SU-DHL-6 (cell line): ENCODE measurements at regions not wholly inside any gene's neighbourhood (a gene's known extent, or its start where the extent isn't known, plus 50 kb on each side); places are given as distances from the start of the nearest gene placed in this dataset.
"Not testable (repeated sequence)": the region's sequence is repeated elsewhere in the genome, so short reads cannot be mapped to it uniquely, and the experiment has no call there.

ENCODE experiments used
- H2AFZ ChIP-seq: fragments of 200-600 bp; sonication (generic); 2 replicates; pipeline ENCODE4 v1.6.1; 2014; ENCODE audit warnings: low read depth, mild to moderate bottlenecking, moderate library complexity, mixed read lengths, antibody characterized with exemption, low read length; ENCODE audit not compliant: severe bottlenecking
- H3F3A ChIP-seq: fragments of 200-600 bp; shearing (Covaris generic); 2 replicates; pipeline ENCODE4 v1.6.0; 2016; ENCODE audit warnings: antibody characterized with exemption, mild to moderate bottlenecking; ENCODE audit not compliant: insufficient read depth
- H3K27ac ChIP-seq: fragments of 200-600 bp; sonication (generic); 2 replicates; pipeline ENCODE4 v1.5.1; 2016; ENCODE audit warnings: low read depth, mild to moderate bottlenecking, low read length, moderate library complexity, mixed read lengths
- H3K27me3 ChIP-seq: fragments of 200-600 bp; sonication (generic), shearing (Covaris generic); 2 replicates; pipeline ENCODE4 v1.6.0; 2014; ENCODE audit warnings: mild to moderate bottlenecking, low read length
- H3K36me3 ChIP-seq: fragments of 200-600 bp; sonication (generic); 2 replicates; pipeline ENCODE4 v1.6.1; 2014; ENCODE audit warnings: mild to moderate bottlenecking, low read length, mixed read lengths
- H3K4me2 ChIP-seq: fragments of 300-600, 200-600 bp; shearing (Covaris generic), sonication (generic); 2 replicates; pipeline ENCODE4 v1.6.0; 2014; ENCODE audit warnings: low read length, low read depth, mild to moderate bottlenecking; ENCODE audit not compliant: poor library complexity, severe bottlenecking
- H3K4me3 ChIP-seq: fragments of 200-600 bp; sonication (generic); 2 replicates; pipeline ENCODE4 v1.5.1; 2014; ENCODE audit warnings: antibody characterized with exemption, low read length, mild to moderate bottlenecking, mixed read lengths; ENCODE audit not compliant: insufficient read depth, poor library complexity, severe bottlenecking
- H3K79me2 ChIP-seq: fragments of 200-600 bp; sonication (generic); 2 replicates; pipeline ENCODE4 v1.6.1; 2014; ENCODE audit warnings: mild to moderate bottlenecking, low read length, moderate library complexity; ENCODE audit not compliant: insufficient read depth
- H3K9ac ChIP-seq: fragments of 200-600 bp; sonication (generic); 2 replicates; pipeline ENCODE4 v1.7.0; 2014; ENCODE audit warnings: mild to moderate bottlenecking, low read length
- H3K9me2 ChIP-seq: fragments of 200-600 bp; sonication (generic); replicated peaks from 2 replicates; pipeline ENCODE4 v1.6.1; 2014; ENCODE audit warnings: low read length; ENCODE audit not compliant: insufficient read depth
- H3K9me3 ChIP-seq: fragments of 200-600 bp; sonication (generic); 2 replicates; pipeline ENCODE4 v1.6.1; 2014; ENCODE audit warnings: low read length, mixed read lengths; ENCODE audit not compliant: insufficient read depth
- H4K20me1 ChIP-seq: fragments of 200-600 bp; sonication (generic); 2 replicates; pipeline ENCODE4 v1.6.1; 2014; ENCODE audit warnings: low read depth, mild to moderate bottlenecking, antibody characterized with exemption, low read length, moderate library complexity, mixed read lengths
- CTCF ChIP-seq: fragments of 200-600 bp; sonication (generic); IDR thresholded peaks from one replicate; pipeline ENCODE4 v1.5.1; 2017; ENCODE audit warnings: antibody characterized with exemption, mild to moderate bottlenecking, low read length, moderate library complexity; ENCODE audit not compliant: insufficient read depth, poor library complexity, severe bottlenecking
- EZH2phosphoT487 ChIP-seq: fragments of 200-600 bp; sonication (generic), shearing (Covaris generic); conservative IDR thresholded peaks from 2 replicates; pipeline ENCODE4 v1.6.1; 2018; ENCODE audit warnings: mild to moderate bottlenecking, antibody characterized with exemption, low read length, moderate library complexity, mixed read lengths

- no peaks in the 10 kb centered on the region for H3K36me3 ChIP-seq
- H3K9me2 ChIP-seq = no peaks in the 10 kb centered on the region
- H3K79me2 ChIP-seq = no peaks in the 10 kb centered on the region
- no peak overlapping the region for H2AFZ ChIP-seq
- H3K4me2 ChIP-seq = no peak overlapping the region
- no peaks in the 10 kb centered on the region for H3K9me3 ChIP-seq
- TF ChIP-seq CTCF = no peak
- TF ChIP-seq EZH2phosphoT487 = no peak
- no peaks in the 10 kb centered on the region for H3K27me3 ChIP-seq
- H3F3A ChIP-seq = no peaks in the 10 kb centered on the region
- no peak overlapping the region for H3K4me3 ChIP-seq
- H4K20me1 ChIP-seq = no peaks in the 10 kb centered on the region
- no peak overlapping the region for H3K9ac ChIP-seq
- no peak overlapping the region for H3K27ac ChIP-seq
Measured at GRCh38 chr2:133894429-133894828, 326.2 kb upstream of the NCKAP5 start.

GRCh38 chr2:133897838-133898237, 329.6 kb upstream of the NCKAP5 start:
- not testable (repeated sequence) for H3K4me3 ChIP-seq, H3K9me3 ChIP-seq, H3K27ac ChIP-seq, H3F3A ChIP-seq, H4K20me1 ChIP-seq, H3K79me2 ChIP-seq, H3K27me3 ChIP-seq, H3K36me3 ChIP-seq, H3K9me2 ChIP-seq, H3K4me2 ChIP-seq, H3K9ac ChIP-seq, H2AFZ ChIP-seq

- no peak overlapping the region for H2AFZ ChIP-seq
- H3K79me2 ChIP-seq = no peaks in the 10 kb centered on the region
- no peaks in the 10 kb centered on the region for H3K9me2 ChIP-seq
- H3K9me3 ChIP-seq = no peaks in the 10 kb centered on the region
- no peaks in the 10 kb centered on the region for H3F3A ChIP-seq
- H3K36me3 ChIP-seq = no peaks in the 10 kb centered on the region
- no peak overlapping the region for H3K4me3 ChIP-seq
- no peak overlapping the region for H3K27ac ChIP-seq
- no peak overlapping the region for H3K9ac ChIP-seq
- H3K27me3 ChIP-seq = no peaks in the 10 kb centered on the region
- TF ChIP-seq CTCF (no peak), EZH2phosphoT487 (no peak)
- H3K4me2 ChIP-seq = no peak overlapping the region
- H4K20me1 ChIP-seq = no peaks in the 10 kb centered on the region
Measured at GRCh38 chr2:133900909-133901308, 332.6 kb upstream of the NCKAP5 start.

GRCh38 chr2:133906396-133906795, 338.1 kb upstream of the NCKAP5 start:
- no peaks in the 10 kb centered on the region for H3F3A ChIP-seq
- no peaks in the 10 kb centered on the region for H3K36me3 ChIP-seq
- TF ChIP-seq EZH2phosphoT487 (no peak), CTCF (no peak)

More at GRCh38 chr2:133906396-133906795, 338.1 kb upstream of the NCKAP5 start:
- Histone ChIP-seq H2AFZ (no peak overlapping the region), H3K9me2 (no peaks in the 10 kb centered on the region), H4K20me1 (no peaks in the 10 kb centered on the region), H3K79me2 (no peaks in the 10 kb centered on the region), H3K4me3 (no peak overlapping the region), H3K4me2 (no peak overlapping the region), H3K27me3 (no peaks in the 10 kb centered on the region), H3K27ac (no peak overlapping the region), H3K9me3 (no peaks in the 10 kb centered on the region), H3K9ac (no peak overlapping the region)
